Fibroblast of the aortic adventitia (primary cell): ENCODE measurements at regions not wholly inside any gene's neighbourhood (a gene's known extent, or its start where the extent isn't known, plus 50 kb on each side); places are given as distances from the start of the nearest gene placed in this dataset.
"Not testable (repeated sequence)": the region's sequence is repeated elsewhere in the genome, so short reads cannot be mapped to it uniquely, and the experiment has no call there.

Source experiments
- DNase-seq: peaks from one replicate; pipeline ENCODE4 v3.0.0-alpha.2; 2010; ENCODE audit warnings: low read depth
- H3K4me3 ChIP-seq: 2 replicates; pipeline ENCODE4 v1.5.1; 2011; ENCODE audit warnings: low read depth, mild to moderate bottlenecking, control low read depth, low read length, moderate library complexity
- TF ChIP-seq, protein P1 (sequence below): IDR thresholded peaks from 2 replicates; pipeline ENCODE4 v1.5.1; 2011; ENCODE audit warnings: mild to moderate bottlenecking, low read length, control low read depth, inconsistent platforms; ENCODE audit not compliant: insufficient read depth

GRCh38 chr16:55991843-55992242 lies 116.7 kb upstream of the CES5A start:
- TF ChIP-seq, protein P1, sequence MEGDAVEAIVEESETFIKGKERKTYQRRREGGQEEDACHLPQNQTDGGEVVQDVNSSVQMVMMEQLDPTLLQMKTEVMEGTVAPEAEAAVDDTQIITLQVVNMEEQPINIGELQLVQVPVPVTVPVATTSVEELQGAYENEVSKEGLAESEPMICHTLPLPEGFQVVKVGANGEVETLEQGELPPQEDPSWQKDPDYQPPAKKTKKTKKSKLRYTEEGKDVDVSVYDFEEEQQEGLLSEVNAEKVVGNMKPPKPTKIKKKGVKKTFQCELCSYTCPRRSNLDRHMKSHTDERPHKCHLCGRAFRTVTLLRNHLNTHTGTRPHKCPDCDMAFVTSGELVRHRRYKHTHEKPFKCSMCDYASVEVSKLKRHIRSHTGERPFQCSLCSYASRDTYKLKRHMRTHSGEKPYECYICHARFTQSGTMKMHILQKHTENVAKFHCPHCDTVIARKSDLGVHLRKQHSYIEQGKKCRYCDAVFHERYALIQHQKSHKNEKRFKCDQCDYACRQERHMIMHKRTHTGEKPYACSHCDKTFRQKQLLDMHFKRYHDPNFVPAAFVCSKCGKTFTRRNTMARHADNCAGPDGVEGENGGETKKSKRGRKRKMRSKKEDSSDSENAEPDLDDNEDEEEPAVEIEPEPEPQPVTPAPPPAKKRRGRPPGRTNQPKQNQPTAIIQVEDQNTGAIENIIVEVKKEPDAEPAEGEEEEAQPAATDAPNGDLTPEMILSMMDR: no peak
- no peak overlapping the region for H3K4me3 ChIP-seq
- no peak for DNase-seq

GRCh38 chr16:55989569-55989907 lies 114.4 kb upstream of the CES5A start:
- TF ChIP-seq, protein P1: no peak
- no peak for DNase-seq
- H3K4me3 ChIP-seq: no peak overlapping the region

GRCh38 chr16:55988850-55989568 lies 113.8 kb upstream of the CES5A start:
- DNase-seq, H3K4me3 ChIP-seq: not testable (repeated sequence)

DNA sequence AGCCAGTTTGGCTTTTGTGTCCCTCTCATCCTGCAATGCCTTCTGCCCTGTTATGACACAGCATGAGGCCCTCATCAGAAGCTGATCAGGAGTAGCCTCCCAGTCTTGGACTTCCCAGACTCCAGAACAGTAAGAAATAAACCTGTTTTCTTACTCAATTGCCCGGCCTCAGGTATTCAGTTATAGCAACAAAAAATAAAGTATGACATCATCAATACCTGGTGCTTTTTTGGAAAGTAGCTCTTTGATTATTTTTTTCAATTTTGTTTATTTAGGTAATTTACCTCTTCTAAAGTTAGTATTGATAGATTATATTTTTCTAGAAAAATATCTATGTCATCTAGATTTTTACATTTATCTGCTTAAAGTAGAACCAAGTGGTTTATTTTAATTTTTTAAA lies 112.8 kb upstream of the CES5A start:
- TF ChIP-seq, protein P1: no peak
- H3K4me3 ChIP-seq: no peak overlapping the region
- no peak for DNase-seq

- no peak overlapping the region for H3K4me3 ChIP-seq
- TF ChIP-seq, protein P1: no peak
- no peak for DNase-seq
Measured at GRCh38 chr16:55982597-55982996, 107.4 kb upstream of the CES5A start.

- TF ChIP-seq, protein P1: no peak
- no peak for DNase-seq
- H3K4me3 ChIP-seq: no peak overlapping the region
Measured at GRCh38 chr16:55981557-55981956, 106.4 kb upstream of the CES5A start.

DNA sequence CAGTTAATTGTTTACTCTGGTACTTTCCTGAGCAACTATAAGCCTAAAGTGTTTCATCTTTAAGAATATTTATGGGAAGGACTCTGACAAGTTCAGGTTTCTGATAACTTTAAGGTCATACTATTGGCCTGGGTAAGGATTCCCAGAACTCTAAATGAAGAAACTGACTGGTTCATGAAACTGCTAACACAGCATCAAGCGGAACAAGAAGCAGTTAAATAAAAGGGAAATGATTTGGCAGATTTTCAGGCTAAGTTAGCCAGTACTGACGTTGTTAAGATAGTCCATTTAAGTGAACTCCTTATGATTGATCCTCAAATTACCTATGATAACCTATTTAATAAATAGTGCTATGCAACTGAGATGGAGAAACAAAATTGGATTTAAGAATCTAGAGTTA lies 101.6 kb upstream of the CES5A start:
- H3K4me3 ChIP-seq: no peak overlapping the region
- DNase-seq: no peak
- TF ChIP-seq, protein P1: no peak
